AG04449 (cell line): ENCODE measurements at regions not wholly inside any gene's neighbourhood (a gene's known extent, or its start where the extent isn't known, plus 50 kb on each side); places are given as distances from the start of the nearest gene placed in this dataset.

Experiments used
- CTCF ChIA-PET: fragments of 350-600 bp; formaldehyde crosslinking; extraction: SDS; loops from one replicate; lab custom pipeline; 2021; ENCODE audit warnings: antibody characterized with exemption; lab: Yijun Ruan, JAX
- POLR2A ChIA-PET: fragments of 400-600, 350-600 bp; formaldehyde crosslinking; extraction: SDS; loops from one replicate; lab custom pipeline; 2020; ENCODE audit warnings: antibody characterized with exemption, inconsistent platforms; lab: Yijun Ruan, JAX
- DNase-seq: peaks from one replicate; pipeline ENCODE4 v3.0.0-alpha.2; 2010; ENCODE audit warnings: low read depth, low spot score
- H3K4me3 ChIP-seq: 2 replicates; pipeline ENCODE4 v1.5.1; 2011; ENCODE audit warnings: low read depth, mild to moderate bottlenecking, control low read depth, low read length
- TF ChIP-seq, protein P1 (sequence below): IDR thresholded peaks from one replicate; pipeline ENCODE4 v1.5.1; 2011; ENCODE audit warnings: mild to moderate bottlenecking, moderate library complexity, low read length, control low read depth, inconsistent platforms; ENCODE audit not compliant: insufficient read depth; ENCODE audit errors: missing control alignments

DNA sequence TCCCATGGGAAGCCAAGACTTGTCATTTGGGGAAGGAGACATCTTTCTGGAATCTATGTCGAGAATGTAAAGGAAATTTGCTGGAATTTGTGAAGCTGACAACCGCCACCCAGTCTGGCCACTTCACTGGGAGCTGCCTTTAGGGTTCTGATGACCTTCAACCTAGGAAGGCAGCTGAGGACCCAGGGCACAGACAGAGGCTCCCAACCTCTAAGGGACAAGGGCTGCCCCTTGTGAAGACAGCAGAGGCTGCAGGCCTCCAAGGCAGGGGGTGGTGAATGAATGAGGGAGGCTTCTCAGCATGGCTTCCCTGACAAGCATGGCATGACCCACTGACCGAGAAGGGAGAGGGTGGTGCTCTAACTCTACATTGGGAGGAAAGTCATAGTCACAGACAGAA lies 128.9 kb upstream of the ASB18 start:
- DNase-seq: no peak
- CTCF ChIA-PET: no interaction called here
- no peak overlapping the region for H3K4me3 ChIP-seq
- POLR2A ChIA-PET: no interaction called here
- TF ChIP-seq, protein P1, sequence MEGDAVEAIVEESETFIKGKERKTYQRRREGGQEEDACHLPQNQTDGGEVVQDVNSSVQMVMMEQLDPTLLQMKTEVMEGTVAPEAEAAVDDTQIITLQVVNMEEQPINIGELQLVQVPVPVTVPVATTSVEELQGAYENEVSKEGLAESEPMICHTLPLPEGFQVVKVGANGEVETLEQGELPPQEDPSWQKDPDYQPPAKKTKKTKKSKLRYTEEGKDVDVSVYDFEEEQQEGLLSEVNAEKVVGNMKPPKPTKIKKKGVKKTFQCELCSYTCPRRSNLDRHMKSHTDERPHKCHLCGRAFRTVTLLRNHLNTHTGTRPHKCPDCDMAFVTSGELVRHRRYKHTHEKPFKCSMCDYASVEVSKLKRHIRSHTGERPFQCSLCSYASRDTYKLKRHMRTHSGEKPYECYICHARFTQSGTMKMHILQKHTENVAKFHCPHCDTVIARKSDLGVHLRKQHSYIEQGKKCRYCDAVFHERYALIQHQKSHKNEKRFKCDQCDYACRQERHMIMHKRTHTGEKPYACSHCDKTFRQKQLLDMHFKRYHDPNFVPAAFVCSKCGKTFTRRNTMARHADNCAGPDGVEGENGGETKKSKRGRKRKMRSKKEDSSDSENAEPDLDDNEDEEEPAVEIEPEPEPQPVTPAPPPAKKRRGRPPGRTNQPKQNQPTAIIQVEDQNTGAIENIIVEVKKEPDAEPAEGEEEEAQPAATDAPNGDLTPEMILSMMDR: no peak

DNA sequence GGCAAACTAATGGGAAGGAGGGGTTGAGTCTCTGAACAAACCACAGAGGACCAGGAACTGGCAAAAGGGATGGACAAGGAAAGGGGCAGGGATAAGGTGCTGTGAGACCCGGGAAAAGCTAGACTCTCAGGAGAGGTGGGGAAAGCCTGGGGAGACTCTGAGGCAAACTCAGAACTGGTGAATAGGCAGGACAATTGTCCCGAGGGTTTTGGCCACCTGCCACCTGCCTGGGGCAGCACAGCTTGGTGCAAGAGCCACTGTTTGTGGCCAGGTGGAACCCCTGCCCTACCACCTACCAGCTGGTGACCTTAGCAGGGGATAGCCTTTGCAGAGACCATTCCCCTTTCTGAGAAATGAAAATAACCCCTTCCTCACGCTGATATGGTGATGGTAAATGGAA lies 129.4 kb upstream of the ASB18 start:
- CTCF ChIA-PET: no interaction called here
- POLR2A ChIA-PET: no interaction called here
- no peak overlapping the region for H3K4me3 ChIP-seq
- TF ChIP-seq, protein P1: no peak
- DNase-seq: no peak

DNA sequence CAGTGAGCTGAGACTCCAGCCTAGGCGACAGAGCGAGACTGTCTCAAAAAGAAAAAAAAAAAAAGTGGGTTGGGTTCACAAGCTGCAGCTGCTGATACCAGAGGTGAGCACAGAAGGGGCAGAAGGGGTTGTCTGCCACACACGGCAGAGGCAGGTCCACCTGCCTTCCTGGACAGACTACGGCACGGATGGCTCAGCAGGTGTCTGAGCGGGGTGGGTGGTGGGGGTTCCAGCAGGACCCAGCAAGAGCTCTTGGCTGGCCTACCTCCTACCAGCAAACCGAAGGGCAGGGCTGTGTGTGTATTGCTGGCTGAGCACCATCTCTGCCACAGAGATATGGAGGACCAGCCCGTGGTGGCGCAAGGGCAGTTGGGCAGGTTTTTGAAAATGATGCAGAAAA lies 130.4 kb upstream of the ASB18 start:
- ChIA-PET CTCF (no interaction called here), POLR2A (no interaction called here)
- no peak overlapping the region for H3K4me3 ChIP-seq
- DNase-seq: no peak
- TF ChIP-seq, protein P1: no peak

DNA sequence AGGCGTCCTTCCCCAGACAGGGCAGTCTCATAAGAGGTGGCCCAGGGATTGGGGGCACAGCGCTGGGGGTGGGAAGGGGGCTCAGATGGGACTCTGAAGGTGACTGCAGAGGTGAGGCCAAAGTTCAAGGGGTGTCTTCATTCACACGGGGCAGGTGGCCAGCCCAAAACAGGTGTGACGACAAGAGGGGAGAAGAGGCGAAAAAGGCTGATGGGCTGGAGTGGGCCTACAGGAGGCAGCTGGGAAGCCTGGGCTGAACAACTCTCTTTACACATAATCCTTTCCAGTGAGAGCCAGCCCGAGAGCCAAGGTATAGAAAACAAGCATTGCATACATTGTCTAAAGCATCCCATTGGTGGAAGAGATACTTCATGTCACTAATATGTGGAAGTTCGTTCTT lies 130.9 kb upstream of the ASB18 start:
- TF ChIP-seq, protein P1: no peak
- no peak overlapping the region for H3K4me3 ChIP-seq
- ChIA-PET CTCF (no interaction called here), POLR2A (no interaction called here)
- DNase-seq: no peak

DNA sequence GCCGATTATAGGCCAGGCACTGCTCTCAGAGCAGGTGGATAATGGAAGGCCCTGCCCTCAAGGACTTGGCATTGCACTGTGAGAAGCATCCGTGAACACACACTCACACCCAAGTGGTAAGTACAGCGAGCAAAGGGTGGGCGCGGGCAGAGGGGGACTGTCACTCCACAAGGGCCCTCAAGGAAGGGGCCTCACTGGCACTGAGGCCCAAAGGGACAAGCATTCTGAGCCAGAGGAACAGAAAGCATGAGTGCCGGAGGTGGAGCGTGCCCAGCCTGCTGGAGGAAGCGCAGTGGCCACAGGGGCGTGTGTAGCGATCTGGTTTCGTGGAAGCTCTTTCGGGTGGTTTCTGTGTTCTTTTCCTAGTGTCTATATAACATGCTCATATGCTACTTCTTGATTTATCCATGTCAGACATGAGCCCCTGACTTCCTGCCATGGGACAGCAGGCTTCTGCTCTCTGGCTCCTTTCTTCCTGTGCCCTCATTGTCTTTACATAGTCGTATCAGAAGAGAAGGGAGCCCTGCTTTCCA lies 132.7 kb upstream of the ASB18 start:
- H3K4me3 ChIP-seq: no peak overlapping the region
- TF ChIP-seq, protein P1: no peak
- DNase-seq: no peak
- POLR2A ChIA-PET: no interaction called here
- CTCF ChIA-PET: no interaction called here

DNA sequence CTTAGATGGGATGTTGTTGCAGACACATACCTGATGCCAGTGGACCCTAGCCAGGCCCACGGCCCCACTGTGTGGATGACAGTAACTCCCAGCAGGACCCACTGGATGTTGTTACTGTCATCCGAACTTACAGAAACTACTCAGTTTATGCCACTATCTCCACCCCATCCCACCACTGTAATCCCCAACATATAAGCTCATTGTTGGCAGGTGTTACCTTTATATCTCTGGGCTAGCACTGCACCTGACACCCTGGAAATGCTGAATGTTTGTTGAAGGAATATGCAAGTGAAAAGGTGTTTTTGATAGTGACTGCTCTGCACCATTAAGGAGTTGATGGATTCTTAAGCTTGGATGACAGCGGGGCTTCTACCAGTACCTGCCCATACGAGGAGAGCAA lies 133.5 kb upstream of the ASB18 start:
- POLR2A ChIA-PET: no interaction called here

More for the DNA sequence above, 133.5 kb upstream of the ASB18 start:
- no peak overlapping the region for H3K4me3 ChIP-seq
- no peak for DNase-seq
- CTCF ChIA-PET: no interaction called here
- TF ChIP-seq, protein P1: no peak
